OCI-LY7 (cell line): ENCODE measurements at regions not wholly inside any gene's neighbourhood (a gene's known extent, or its start where the extent isn't known, plus 50 kb on each side); places are given as distances from the start of the nearest gene placed in this dataset.

Source experiments
- BruUV-seq: library from RNA; stranded (reverse); fragments of 400-500 nt; replicated peaks from 2 replicates; lab custom pipeline; 2021; lab: Mats Ljungman, UMichigan
- CTCF ChIA-PET: fragments of 300-600 bp; sonication (Branson Sonifier 250); formaldehyde crosslinking; loops from one replicate; lab custom pipeline; 2022; ENCODE audit warnings: antibody characterized with exemption; ENCODE audit not compliant: unreplicated experiment; lab: Charles Lee
- POLR2A ChIA-PET: fragments of 300-600 bp; sonication (Branson Sonifier 250); formaldehyde crosslinking; loops from one replicate; lab custom pipeline; 2022; ENCODE audit warnings: antibody characterized with exemption; lab: Charles Lee
- DNase-seq: peaks from one replicate; pipeline ENCODE4 v3.0.0-alpha.2; 2015; ENCODE audit warnings: low spot score
- H2AFZ ChIP-seq: fragments of 200-600 bp; sonication (generic), shearing (Covaris generic); 2 replicates; pipeline ENCODE4 v1.6.1; 2014; ENCODE audit warnings: mild to moderate bottlenecking, antibody characterized with exemption, low read length, moderate library complexity
- H3K27ac ChIP-seq: fragments of 200-600 bp; sonication (generic); 2 replicates; pipeline ENCODE4 v1.5.1; 2014; ENCODE audit warnings: mixed run types, low read depth, mild to moderate bottlenecking, moderate library complexity, low read length, inconsistent platforms; ENCODE audit not compliant: poor library complexity, severe bottlenecking
- H3K36me3 ChIP-seq: fragments of 200-600 bp; sonication (generic); 2 replicates; pipeline ENCODE4 v1.6.1; 2014; ENCODE audit warnings: mild to moderate bottlenecking, antibody characterized with exemption, low read length, moderate library complexity, mixed read lengths; ENCODE audit not compliant: insufficient read depth
- H3K4me1 ChIP-seq: fragments of 200-600 bp; sonication (generic); 2 replicates; pipeline ENCODE4 v1.5.1; 2014; ENCODE audit warnings: mild to moderate bottlenecking, low read length; ENCODE audit not compliant: insufficient read depth, poor library complexity, severe bottlenecking
- H3K4me2 ChIP-seq: fragments of 200-600 bp; sonication (generic); 2 replicates; pipeline ENCODE4 v1.6.1; 2014; ENCODE audit warnings: mild to moderate bottlenecking, low read length
- H3K4me3 ChIP-seq: fragments of 200-600 bp; sonication (generic); 2 replicates; pipeline ENCODE4 v1.5.1; 2014; ENCODE audit warnings: mild to moderate bottlenecking, low read depth, low read length; ENCODE audit not compliant: poor library complexity, severe bottlenecking
- H3K79me2 ChIP-seq: fragments of 200-600 bp; sonication (generic); 2 replicates; pipeline ENCODE4 v1.6.1; 2016; ENCODE audit warnings: low read depth, mild to moderate bottlenecking, low read length, moderate library complexity, mixed read lengths; ENCODE audit not compliant: insufficient read depth
- H3K9me2 ChIP-seq: fragments of 200-600 bp; sonication (generic); 2 replicates; pipeline ENCODE4 v1.6.1; 2016; ENCODE audit warnings: mild to moderate bottlenecking, low read length, mixed read lengths; ENCODE audit not compliant: insufficient read depth
- H3K9me3 ChIP-seq: fragments of 200-600 bp; sonication (generic); 2 replicates; pipeline ENCODE4 v1.6.1; 2014; ENCODE audit warnings: mild to moderate bottlenecking, mixed run types, low read length, mixed read lengths
- H4K20me1 ChIP-seq: fragments of 200-600 bp; sonication (generic); 2 replicates; pipeline ENCODE4 v1.6.1; 2014; ENCODE audit warnings: mild to moderate bottlenecking, antibody characterized with exemption, low read length, moderate library complexity, mixed read lengths; ENCODE audit not compliant: insufficient read depth
- EZH2phosphoT487 ChIP-seq: fragments of 200-600 bp; sonication (generic); IDR thresholded peaks from 2 replicates; pipeline ENCODE4 v1.6.1; 2018; ENCODE audit warnings: low read depth, borderline replicate concordance, mild to moderate bottlenecking, mixed run types, antibody characterized with exemption, low read length, moderate library complexity, mixed read lengths
- intact Hi-C: fragments of 100-400 bp; cut with micrococcal nuclease; formaldehyde crosslinking; loops from one replicate; pipeline ENCODE4 v1.10.0; 2022; ENCODE audit not compliant: unreplicated experiment
- TF ChIP-seq, protein P1 (sequence below): fragments of 200-600 bp; sonication (generic); conservative IDR thresholded peaks from 2 replicates; pipeline ENCODE4 v1.5.1; 2014; ENCODE audit warnings: mild to moderate bottlenecking, antibody characterized with exemption, low read length, moderate library complexity, mixed read lengths

DNA sequence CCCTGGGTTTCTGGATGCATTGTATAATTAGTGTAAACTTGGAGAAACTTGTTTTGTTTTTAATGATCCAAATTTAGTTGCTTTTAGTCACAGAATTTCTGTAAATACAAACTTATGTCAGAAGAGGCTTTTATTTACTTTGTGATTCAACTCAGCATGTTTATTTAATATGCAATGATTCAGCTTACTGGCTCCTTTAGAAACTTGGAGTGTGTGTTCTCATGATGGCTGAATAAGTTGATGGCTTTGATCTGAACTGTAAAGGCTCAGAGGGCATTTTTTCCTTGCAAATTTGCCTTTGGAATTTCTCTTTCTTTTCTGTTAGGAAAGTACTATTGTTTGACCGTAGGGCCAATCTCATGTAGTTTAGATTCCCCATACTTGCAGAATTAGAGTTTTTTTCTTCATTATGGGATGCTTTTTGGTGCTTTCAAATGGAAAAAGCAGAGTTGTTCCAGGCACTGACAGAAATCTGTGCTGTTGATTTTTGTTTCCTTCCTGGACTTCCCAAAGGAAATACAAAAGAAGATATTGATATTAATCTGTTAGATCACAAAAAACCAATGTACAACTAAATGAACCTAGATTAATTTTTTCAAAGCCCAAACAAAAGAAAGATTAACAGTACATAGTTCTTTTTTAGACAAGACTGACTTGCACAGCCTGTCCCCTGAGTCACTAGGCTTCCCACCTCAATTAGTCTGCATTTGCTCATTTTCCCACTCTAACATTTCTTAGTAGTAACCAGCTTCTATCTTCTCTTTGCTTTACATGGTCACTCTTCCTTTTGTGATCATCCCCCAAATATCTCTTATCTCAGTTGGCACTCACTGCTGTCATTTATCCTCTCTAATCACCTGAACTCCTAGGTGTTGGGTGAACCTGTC, 96.8 kb upstream of the AGR3 start:
- Histone ChIP-seq H2AFZ (no peak overlapping the region), H3K27ac (no peak overlapping the region), H3K36me3 (no peaks in the 10 kb centered on the region), H4K20me1 (no peaks in the 10 kb centered on the region), H3K4me1 (no peaks in the 10 kb centered on the region), H3K4me3 (no peak overlapping the region), H3K9me3 (no peaks in the 10 kb centered on the region), H3K9me2 (no peaks in the 10 kb centered on the region), H3K4me2 (no peak overlapping the region), H3K79me2 (no peaks in the 10 kb centered on the region)
- intact Hi-C loops: no loop called here
- ChIA-PET POLR2A (interaction anchor here (0.7 to 0.8 kb wide), 3 partner anchors 15 to 374 kb away, joined by 3 to 6 read pairs (median 4); no protein-coding TSS in a partner anchor), CTCF (no interaction called here)
- no TSS peak for BruUV-seq
- DNase-seq: no peak
- TF ChIP-seq, protein P1, sequence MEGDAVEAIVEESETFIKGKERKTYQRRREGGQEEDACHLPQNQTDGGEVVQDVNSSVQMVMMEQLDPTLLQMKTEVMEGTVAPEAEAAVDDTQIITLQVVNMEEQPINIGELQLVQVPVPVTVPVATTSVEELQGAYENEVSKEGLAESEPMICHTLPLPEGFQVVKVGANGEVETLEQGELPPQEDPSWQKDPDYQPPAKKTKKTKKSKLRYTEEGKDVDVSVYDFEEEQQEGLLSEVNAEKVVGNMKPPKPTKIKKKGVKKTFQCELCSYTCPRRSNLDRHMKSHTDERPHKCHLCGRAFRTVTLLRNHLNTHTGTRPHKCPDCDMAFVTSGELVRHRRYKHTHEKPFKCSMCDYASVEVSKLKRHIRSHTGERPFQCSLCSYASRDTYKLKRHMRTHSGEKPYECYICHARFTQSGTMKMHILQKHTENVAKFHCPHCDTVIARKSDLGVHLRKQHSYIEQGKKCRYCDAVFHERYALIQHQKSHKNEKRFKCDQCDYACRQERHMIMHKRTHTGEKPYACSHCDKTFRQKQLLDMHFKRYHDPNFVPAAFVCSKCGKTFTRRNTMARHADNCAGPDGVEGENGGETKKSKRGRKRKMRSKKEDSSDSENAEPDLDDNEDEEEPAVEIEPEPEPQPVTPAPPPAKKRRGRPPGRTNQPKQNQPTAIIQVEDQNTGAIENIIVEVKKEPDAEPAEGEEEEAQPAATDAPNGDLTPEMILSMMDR: no peak
- no peak for TF ChIP-seq EZH2phosphoT487

DNA sequence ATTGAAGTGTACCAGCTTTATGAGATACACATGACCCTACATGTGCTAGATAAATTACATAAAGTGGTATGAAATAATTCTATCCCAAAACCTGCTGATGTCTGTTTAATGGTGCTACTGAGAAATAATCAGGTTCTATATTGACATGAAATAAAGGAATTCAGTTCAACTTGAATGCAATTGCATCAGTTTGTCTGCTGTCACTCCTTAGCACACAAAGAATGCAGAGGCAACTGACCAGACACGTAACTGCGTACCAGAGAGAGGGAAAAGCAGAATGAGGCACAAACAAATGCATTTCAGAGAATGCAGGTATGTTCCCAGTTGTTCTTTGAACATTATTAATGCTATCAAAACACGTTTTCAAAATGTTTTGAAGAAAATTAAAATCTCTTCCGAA, 98.8 kb upstream of the AGR3 start:
- no peaks in the 10 kb centered on the region for H4K20me1 ChIP-seq
- no peak overlapping the region for H3K4me3 ChIP-seq
- no peak overlapping the region for H3K27ac ChIP-seq
- H3K79me2 ChIP-seq: no peaks in the 10 kb centered on the region
- H3K4me2 ChIP-seq: no peak overlapping the region
- no peak overlapping the region for H2AFZ ChIP-seq
- ChIA-PET CTCF (no interaction called here), POLR2A (interaction anchor here (1.0 kb wide), 1 partner anchor 461 kb away, joined by 3 read pairs; no protein-coding TSS in a partner anchor)
- no peaks in the 10 kb centered on the region for H3K9me3 ChIP-seq
- TF ChIP-seq, protein P1: no peak
- TF ChIP-seq EZH2phosphoT487: no peak
- no TSS peak for BruUV-seq
- H3K4me1 ChIP-seq: no peaks in the 10 kb centered on the region
- no peaks in the 10 kb centered on the region for H3K9me2 ChIP-seq
- no peaks in the 10 kb centered on the region for H3K36me3 ChIP-seq
- intact Hi-C loops: loop anchor here (5.0 kb wide), 1 partner anchor 322 kb away; no protein-coding TSS in a partner anchor
- no peak for DNase-seq
